Esophagus squamous epithelium (tissue), 5 donors: ENCODE measurements at regions not wholly inside any gene's neighbourhood (a gene's known extent, or its start where the extent isn't known, plus 50 kb on each side); places are given as distances from the start of the nearest gene placed in this dataset.

Source experiments
- DNase-seq: peaks from one replicate; lab custom pipeline; 2025; lab: John Stamatoyannopoulos, UW
- H3K27ac ChIP-seq, 4 donors: fragments of 200-600 bp; sonication (generic); one replicate each; pipeline ENCODE4 v1.5.1; 2016 to 2019; ENCODE audit warnings: mild to moderate bottlenecking in 1 of 4
- H3K27me3 ChIP-seq, 4 donors: fragments of 200-600 bp; sonication (generic); 1 replicate in 3 of 4; 2 replicates in 1 of 4; pipeline versions ENCODE4 v1.5.1 to v1.6.0; 2017 to 2021; ENCODE audit warnings: antibody characterized with exemption in 1 of 4
- H3K36me3 ChIP-seq, 3 donors: fragments of 200-600 bp; sonication (generic); one replicate each; pipeline ENCODE4 v1.5.1; 2016 to 2019
- H3K4me1 ChIP-seq, 3 donors: fragments of 200-600 bp; sonication (generic); one replicate each; pipeline ENCODE4 v1.5.1; 2017 to 2019
- H3K4me3 ChIP-seq, 4 donors: fragments of 200-600 bp; sonication (generic); 1 replicate in 3 of 4; 2 replicates in 1 of 4; pipeline ENCODE4 v1.5.1; 2016 to 2019; ENCODE audit warnings: mild to moderate bottlenecking in 2 of 4, moderate library complexity in 1 of 4
- H3K9me3 ChIP-seq, 3 donors: fragments of 200-600 bp; sonication (generic); one replicate each; pipeline ENCODE4 v1.5.1; 2016 to 2019
- POLR2A ChIP-seq, 4 donors: fragments of 450-650 bp; IDR thresholded peaks; one replicate each; pipeline ENCODE4 v1.6.1; 2017; ENCODE audit warnings: antibody characterized with exemption in 4 of 4, mild to moderate bottlenecking in 4 of 4, moderate library complexity in 3 of 4
- WGBS, 2 donors: methylation state at CpG; one replicate each; pipeline ENCODE4 v1.1.5; 2018; 5-methylcytosine and 5-hydroxymethylcytosine counted together
- intact Hi-C: fragments of 100-400 bp; cut with DNase I; formaldehyde crosslinking; loops from one replicate; pipeline ENCODE4 v1.15.0; 2022
- TF ChIP-seq, protein P1 (sequence below), 6 experiments: fragments of 450-650 bp in 4 of 6; fragments of 200-600 bp in 2 of 6; sonication (generic) in 2 of 6; IDR thresholded peaks; one replicate each; pipeline ENCODE4 v1.5.1; 2016 to 2019; ENCODE audit warnings: antibody characterized with exemption in 6 of 6, mild to moderate bottlenecking in 4 of 6, moderate library complexity in 4 of 6
- donor health status: DM: yes; HTN: yes; CAD: no.

DNA sequence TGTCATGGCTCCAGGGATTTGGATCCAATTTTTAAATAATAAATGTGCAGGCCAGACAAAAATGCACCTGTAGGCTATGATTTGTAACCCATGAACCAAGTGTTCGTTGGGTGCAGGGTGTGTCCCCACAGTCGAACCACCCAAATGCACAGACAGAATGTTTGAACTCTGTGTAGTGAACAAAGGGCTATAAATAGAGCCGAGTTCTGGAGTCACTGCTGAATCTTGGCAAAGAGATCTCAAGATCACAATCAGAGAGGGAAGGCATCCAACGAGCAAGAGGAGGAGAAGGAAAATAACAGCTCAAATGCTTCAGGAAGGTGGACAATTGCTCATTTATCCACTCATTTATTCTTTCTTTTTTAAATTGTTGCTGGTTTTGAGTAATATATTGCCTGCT lies 547.9 kb downstream of the FGF9 start:
- intact Hi-C loops, result no loop called here
- no peaks in the 10 kb centered on the region for H3K36me3 ChIP-seq
- WGBS, 2 donors, result 13 to 15% methylated on average over 4 of the region's 4 CpGs
- no peak overlapping the region for H3K4me3 ChIP-seq
- no peak overlapping the region for H3K27ac ChIP-seq
- no peaks in the 10 kb centered on the region for H3K9me3 ChIP-seq
- no peak for TF ChIP-seq POLR2A (IDR thresholded peaks at IDR 0.05)
- TF ChIP-seq, protein P1, sequence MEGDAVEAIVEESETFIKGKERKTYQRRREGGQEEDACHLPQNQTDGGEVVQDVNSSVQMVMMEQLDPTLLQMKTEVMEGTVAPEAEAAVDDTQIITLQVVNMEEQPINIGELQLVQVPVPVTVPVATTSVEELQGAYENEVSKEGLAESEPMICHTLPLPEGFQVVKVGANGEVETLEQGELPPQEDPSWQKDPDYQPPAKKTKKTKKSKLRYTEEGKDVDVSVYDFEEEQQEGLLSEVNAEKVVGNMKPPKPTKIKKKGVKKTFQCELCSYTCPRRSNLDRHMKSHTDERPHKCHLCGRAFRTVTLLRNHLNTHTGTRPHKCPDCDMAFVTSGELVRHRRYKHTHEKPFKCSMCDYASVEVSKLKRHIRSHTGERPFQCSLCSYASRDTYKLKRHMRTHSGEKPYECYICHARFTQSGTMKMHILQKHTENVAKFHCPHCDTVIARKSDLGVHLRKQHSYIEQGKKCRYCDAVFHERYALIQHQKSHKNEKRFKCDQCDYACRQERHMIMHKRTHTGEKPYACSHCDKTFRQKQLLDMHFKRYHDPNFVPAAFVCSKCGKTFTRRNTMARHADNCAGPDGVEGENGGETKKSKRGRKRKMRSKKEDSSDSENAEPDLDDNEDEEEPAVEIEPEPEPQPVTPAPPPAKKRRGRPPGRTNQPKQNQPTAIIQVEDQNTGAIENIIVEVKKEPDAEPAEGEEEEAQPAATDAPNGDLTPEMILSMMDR (IDR thresholded peaks at IDR 0.05), result no peak
- H3K27me3 ChIP-seq, result no peaks in the 10 kb centered on the region
- H3K4me1 ChIP-seq, result peaks cover 0 to 4% (median 0%) of the 10 kb centered on the region in 3 donors
- no peak for DNase-seq

DNA sequence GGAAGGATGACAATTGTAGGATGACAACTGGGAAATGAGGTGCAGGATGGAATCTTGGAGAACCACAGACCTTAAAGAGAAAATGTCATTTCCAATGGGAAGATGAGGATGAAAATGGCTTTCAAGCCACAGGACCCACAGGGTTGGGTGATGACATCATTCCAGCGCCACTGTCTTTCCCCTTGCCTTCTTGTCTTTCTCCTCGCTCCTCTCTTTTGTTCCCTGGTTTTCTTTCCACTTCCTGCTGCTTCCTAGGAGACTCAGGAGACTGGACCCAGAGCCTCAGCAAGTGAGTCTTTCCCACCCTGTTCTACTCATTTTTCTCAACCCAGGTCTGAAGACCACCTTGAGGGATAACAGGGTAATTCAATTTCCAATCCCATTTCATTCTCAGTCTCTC lies 548.8 kb downstream of the FGF9 start:
- Histone ChIP-seq H3K4me3 (no peak overlapping the region), H3K36me3 (no peaks in the 10 kb centered on the region), H3K9me3 (no peaks in the 10 kb centered on the region), H3K4me1 (peaks cover 0 to 4% (median 0%) of the 10 kb centered on the region in 3 donors), H3K27ac (no peak overlapping the region), H3K27me3 (no peaks in the 10 kb centered on the region)
- WGBS, 2 donors, result 83 to 96% methylated on average over 2 of the region's 2 CpGs
- no peak for TF ChIP-seq POLR2A (IDR thresholded peaks at IDR 0.05)
- TF ChIP-seq, protein P1 (IDR thresholded peaks at IDR 0.05), result no peak
- intact Hi-C loops, result no loop called here
- no peak for DNase-seq

DNA sequence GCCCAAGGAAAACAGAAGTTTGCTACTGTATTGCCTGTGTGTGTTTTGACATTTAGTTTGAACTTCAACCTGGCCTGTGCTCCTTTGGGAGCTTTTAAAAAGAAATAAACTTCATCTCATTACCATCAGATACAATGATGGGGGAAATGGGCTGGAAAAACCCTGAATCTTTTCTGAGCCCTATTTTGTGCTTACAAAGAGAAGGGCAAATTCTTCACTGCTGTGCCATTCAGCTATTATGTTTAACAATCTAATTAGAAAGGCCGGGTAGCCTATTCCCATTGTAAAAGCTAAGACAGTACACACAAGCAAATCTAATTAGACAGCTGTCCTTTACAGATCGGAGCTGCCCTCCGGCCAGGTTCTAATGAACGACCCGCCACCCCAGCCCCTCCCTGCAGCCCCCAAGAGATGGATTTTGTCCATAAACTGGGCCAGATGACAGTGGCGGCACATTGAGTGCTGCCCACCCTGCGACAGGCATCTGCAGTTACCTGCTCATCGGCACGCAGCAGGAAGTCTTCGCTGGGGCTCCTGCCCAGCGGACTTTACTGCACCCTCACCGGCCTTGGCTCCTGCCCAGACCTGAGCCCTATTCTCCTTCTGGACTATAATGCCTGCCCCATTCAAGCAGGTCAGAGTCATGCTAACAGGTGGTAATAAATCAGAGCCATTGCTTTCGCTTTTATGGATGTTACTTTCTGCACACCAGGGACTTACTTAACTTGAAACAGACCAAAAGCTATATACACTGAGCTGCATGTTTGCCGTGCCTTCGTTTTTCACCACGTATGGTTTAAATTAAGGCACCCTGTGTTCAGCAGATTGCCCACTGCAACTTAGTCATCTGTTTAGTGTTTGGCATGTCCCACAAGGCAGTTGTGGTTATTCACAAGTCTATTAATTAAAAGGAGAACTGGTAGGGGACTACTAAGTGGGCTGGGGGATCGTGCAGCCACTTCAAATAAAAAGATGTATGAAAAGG lies 549.6 kb downstream of the FGF9 start:
- intact Hi-C loops, result no loop called here
- Histone ChIP-seq H3K4me3 (no peak overlapping the region), H3K36me3 (no peaks in the 10 kb centered on the region), H3K27me3 (no peaks in the 10 kb centered on the region), H3K27ac (no peak overlapping the region), H3K9me3 (no peaks in the 10 kb centered on the region), H3K4me1 (peaks cover 0 to 4% (median 0%) of the 10 kb centered on the region in 3 donors)
- 78 to 85% methylated on average over 11 to 13 of the region's 17 CpGs for WGBS, 2 donors
- DNase-seq, result no peak
- TF ChIP-seq, protein P1 (IDR thresholded peaks at IDR 0.05), result no peak
- no peak for TF ChIP-seq POLR2A (IDR thresholded peaks at IDR 0.05)

DNA sequence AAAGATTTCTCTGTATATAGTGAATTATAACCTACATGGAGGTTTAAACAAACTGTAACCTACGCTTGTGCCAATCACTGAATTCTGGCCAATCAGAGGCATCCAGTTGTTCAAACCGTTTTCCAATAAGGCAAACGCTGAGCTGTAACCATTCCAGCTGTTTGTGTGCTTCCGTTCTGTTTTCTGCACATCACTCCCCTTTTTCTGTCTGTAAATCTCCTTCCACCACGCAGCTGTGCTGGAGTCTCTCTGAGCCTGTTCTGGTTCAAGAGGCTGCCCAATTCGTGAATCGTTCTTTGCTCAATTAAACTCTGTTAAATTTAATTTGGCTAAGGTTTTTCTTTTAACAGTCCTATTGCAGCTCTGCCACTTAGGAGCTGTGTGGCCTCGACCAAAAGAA lies 552.5 kb downstream of the FGF9 start:
- H3K9me3 ChIP-seq, result no peaks in the 10 kb centered on the region
- H3K4me1 ChIP-seq, result peaks cover 0 to 4% (median 0%) of the 10 kb centered on the region in 3 donors
- DNase-seq, result no peak
- intact Hi-C loops, result no loop called here
- H3K27me3 ChIP-seq, result no peaks in the 10 kb centered on the region
- no peak overlapping the region for H3K4me3 ChIP-seq
- no peak for TF ChIP-seq POLR2A (IDR thresholded peaks at IDR 0.05)
- TF ChIP-seq, protein P1 (IDR thresholded peaks at IDR 0.05), result no peak
- no peak overlapping the region for H3K27ac ChIP-seq
- no peaks in the 10 kb centered on the region for H3K36me3 ChIP-seq
- WGBS, 2 donors, result 69 to 76% methylated on average over 7 of the region's 8 CpGs

DNA sequence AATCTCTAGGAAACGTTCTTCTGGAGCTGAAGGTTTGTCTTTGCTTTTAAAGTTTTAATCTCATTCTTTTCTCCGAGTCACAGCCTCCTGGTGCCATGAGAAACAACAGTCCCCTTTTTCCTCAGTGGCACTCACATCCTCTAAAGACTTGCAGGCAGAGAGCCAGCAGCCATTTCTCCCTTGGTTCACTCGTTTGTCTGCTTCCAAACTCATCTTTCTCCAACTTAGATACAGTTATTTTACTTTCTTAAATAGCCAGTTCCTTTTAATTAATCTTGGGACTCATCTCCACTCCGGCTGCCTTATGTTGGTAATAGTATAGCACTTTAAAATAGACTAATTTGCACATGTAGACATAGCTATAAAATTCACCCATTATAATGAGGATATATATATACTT lies 555.2 kb downstream of the FGF9 start:
- TF ChIP-seq, protein P1 (IDR thresholded peaks at IDR 0.05), result no peak
- no peak for TF ChIP-seq POLR2A (IDR thresholded peaks at IDR 0.05)
- intact Hi-C loops, result no loop called here
- H3K36me3 ChIP-seq, result no peaks in the 10 kb centered on the region
- H3K4me1 ChIP-seq, result no peaks in the 10 kb centered on the region
- H3K27me3 ChIP-seq, result no peaks in the 10 kb centered on the region
- H3K4me3 ChIP-seq, result no peak overlapping the region
- WGBS, 2 donors, result 45 to 69% methylated on average over 4 of the region's 4 CpGs
- no peak for DNase-seq
- no peak overlapping the region for H3K27ac ChIP-seq
- no peaks in the 10 kb centered on the region for H3K9me3 ChIP-seq
